ENCODE measurements at regions not wholly inside any gene's neighbourhood (a gene's known extent, or its start where the extent isn't known, plus 50 kb on each side); places are given as distances from the start of the nearest gene placed in this dataset.

GRCh38 chr10:117804470-117805011 lies 242.2 kb downstream of the RAB11FIP2 start:
- ATAC-seq (no peak), DNase-seq (ENCODE audit: low read depth in 1 of 2, low spot score in 1 of 2) (no peak), FAIRE-seq (no peak)
- 50% methylated on average over 13 of the region's 13 CpGs for WGBS (ENCODE audit: missing lambda C conversion rate)
- ChIA-PET POLR2A (no interaction called here), CTCF (no interaction called here)
- Histone ChIP-seq H3K27ac (no peak overlapping the region), H3K9me3 (no peaks in the 10 kb centered on the region), H3K4me1 (no peaks in the 10 kb centered on the region), H3K4me2 (no peak overlapping the region), H3K4me3 (no peak overlapping the region)
- TF ChIP-seq POLR2AphosphoS2 (conservative IDR thresholded peaks at IDR 0.05; ENCODE audit: low read length) = no peak
- no peak for TF ChIP-seq JUNB (IDR thresholded peaks at IDR 0.05)
- no peak for TF ChIP-seq NR3C1 (IDR thresholded peaks at IDR 0.05)
- TF ChIP-seq POLR2A (IDR thresholded peaks at IDR 0.05; ENCODE audit: low read length) = no peak
- TF ChIP-seq ZSCAN20 (CRISPR knock-in tag; IDR thresholded peaks at IDR 0.05) = no peak
- no peak for TF ChIP-seq HDAC2 (IDR thresholded peaks at IDR 0.05)
- TF ChIP-seq BCL3 (IDR thresholded peaks at IDR 0.05) = no peak
- no peak for TF ChIP-seq CBX8 (IDR thresholded peaks at IDR 0.05)
- TF ChIP-seq HEYL (CRISPR knock-in tag; IDR thresholded peaks at IDR 0.05) = no peak
- no peak for TF ChIP-seq MYC (IDR thresholded peaks at IDR 0.05; ENCODE audit: borderline replicate concordance, low read length)
- no peak for TF ChIP-seq EHF (CRISPR knock-in tag; IDR thresholded peaks at IDR 0.05)
- no peak for TF ChIP-seq FOSB (CRISPR knock-in tag; IDR thresholded peaks at IDR 0.05)
- no peak for TF ChIP-seq PBX3 (IDR thresholded peaks at IDR 0.05)
- TF ChIP-seq CBX2 (IDR thresholded peaks at IDR 0.05; ENCODE audit: borderline replicate concordance, low read depth) = no peak
- TF ChIP-seq NPAS2 (CRISPR knock-in tag; IDR thresholded peaks at IDR 0.05; ENCODE audit: borderline replicate concordance) = no peak
- TF ChIP-seq HOXA7 (CRISPR knock-in tag; IDR thresholded peaks at IDR 0.05) = no peak
- TF ChIP-seq ZNF302 (CRISPR knock-in tag; IDR thresholded peaks at IDR 0.05) = no peak

- CTCF ChIA-PET = no interaction called here
- no peaks in the 10 kb centered on the region for H3K4me1 ChIP-seq
- DNase-seq (ENCODE audit: low read depth in 1 of 2, low spot score in 1 of 2) = no peak
- no peak overlapping the region for H3K4me2 ChIP-seq
- no peak overlapping the region for H3K4me3 ChIP-seq
- H3K9me3 ChIP-seq = no peaks in the 10 kb centered on the region
- POLR2A ChIA-PET = no interaction called here
- FAIRE-seq = no peak
- no peak for ATAC-seq
- H3K27ac ChIP-seq = no peak overlapping the region
- 39% methylated on average over 12 of the region's 13 CpGs for WGBS (ENCODE audit: missing lambda C conversion rate)
- no peak for TF ChIP-seq PBX3 (IDR thresholded peaks at IDR 0.05)
- TF ChIP-seq REST (IDR thresholded peaks at IDR 0.05) = no peak
- no peak for TF ChIP-seq FOSB (CRISPR knock-in tag; IDR thresholded peaks at IDR 0.05)
- TF ChIP-seq ESRRA (IDR thresholded peaks at IDR 0.05; ENCODE audit: borderline replicate concordance, low read length) = no peak
- TF ChIP-seq ZC3H11A (IDR thresholded peaks at IDR 0.05) = no peak
- TF ChIP-seq HOXB5 (CRISPR knock-in tag; IDR thresholded peaks at IDR 0.05) = no peak
- TF ChIP-seq KDM5A (IDR thresholded peaks at IDR 0.05) = no peak
These were observed 241.6 kb downstream of the RAB11FIP2 start for GRCh38 chr10:117805139-117805538.

Data from A549 (cell line).